ENCODE measurements at regions not wholly inside any gene's neighbourhood (a gene's known extent, or its start where the extent isn't known, plus 50 kb on each side); places are given as distances from the start of the nearest gene placed in this dataset.

GRCh38 chr16:88283596-88283995, 99.2 kb upstream of the ZNF469 start:
- no peak for TF ChIP-seq CTCF (IDR thresholded peaks at IDR 0.05)
- no peak for ATAC-seq (ENCODE audit: low FRiP score)
- no peak for DNase-seq (ENCODE audit: low spot score)

GRCh38 chr16:88284101-88284500, 98.7 kb upstream of the ZNF469 start:
- ATAC-seq (ENCODE audit: low FRiP score) (no peak), DNase-seq (ENCODE audit: low spot score) (no peak)
- no peak for TF ChIP-seq CTCF (IDR thresholded peaks at IDR 0.05)

GRCh38 chr16:88284626-88285513, 97.9 kb upstream of the ZNF469 start:
- ATAC-seq (ENCODE audit: low FRiP score) (no peak), DNase-seq (ENCODE audit: low spot score) (no peak)

GRCh38 chr16:88285514-88285822, 97.3 kb upstream of the ZNF469 start:
- DNase-seq (ENCODE audit: low spot score) (no peak), ATAC-seq (ENCODE audit: low FRiP score) (peak; percentile 5)
- no peak for TF ChIP-seq CTCF (IDR thresholded peaks at IDR 0.05)

More at GRCh38 chr16:88284626-88285513, 97.9 kb upstream of the ZNF469 start:
- no peak for TF ChIP-seq CTCF (IDR thresholded peaks at IDR 0.05)

GRCh38 chr16:88286301-88286923, 96.3 kb upstream of the ZNF469 start:
- DNase-seq (ENCODE audit: low spot score) (no peak), ATAC-seq (ENCODE audit: low FRiP score) (no peak)

GRCh38 chr16:88287219-88287618, 95.5 kb upstream of the ZNF469 start:
- TF ChIP-seq CTCF (IDR thresholded peaks at IDR 0.05) = no peak
- ATAC-seq (ENCODE audit: low FRiP score) (no peak), DNase-seq (ENCODE audit: low spot score) (no peak)

More at GRCh38 chr16:88286301-88286923, 96.3 kb upstream of the ZNF469 start:
- TF ChIP-seq CTCF (IDR thresholded peaks at IDR 0.05) = no peak

GRCh38 chr16:88288303-88288702, 94.5 kb upstream of the ZNF469 start:
- TF ChIP-seq CTCF (IDR thresholded peaks at IDR 0.05) = no peak
- DNase-seq (ENCODE audit: low spot score) = no peak
- ATAC-seq (ENCODE audit: low FRiP score) = no peak

Data from omental fat pad (tissue), 3 donors.